OCI-LY7 (cell line): ENCODE measurements at regions not wholly inside any gene's neighbourhood (a gene's known extent, or its start where the extent isn't known, plus 50 kb on each side); places are given as distances from the start of the nearest gene placed in this dataset.

Source experiments
- BruUV-seq: library from RNA; stranded (reverse); fragments of 400-500 nt; replicated peaks from 2 replicates; lab custom pipeline; 2021; lab: Mats Ljungman, UMichigan
- CTCF ChIA-PET: fragments of 300-600 bp; sonication (Branson Sonifier 250); formaldehyde crosslinking; loops from one replicate; lab custom pipeline; 2022; ENCODE audit warnings: antibody characterized with exemption; ENCODE audit not compliant: unreplicated experiment; lab: Charles Lee
- POLR2A ChIA-PET: fragments of 300-600 bp; sonication (Branson Sonifier 250); formaldehyde crosslinking; loops from one replicate; lab custom pipeline; 2022; ENCODE audit warnings: antibody characterized with exemption; lab: Charles Lee
- DNase-seq: peaks from one replicate; pipeline ENCODE4 v3.0.0-alpha.2; 2015; ENCODE audit warnings: low spot score
- H2AFZ ChIP-seq: fragments of 200-600 bp; sonication (generic), shearing (Covaris generic); 2 replicates; pipeline ENCODE4 v1.6.1; 2014; ENCODE audit warnings: mild to moderate bottlenecking, antibody characterized with exemption, low read length, moderate library complexity
- H3K27ac ChIP-seq: fragments of 200-600 bp; sonication (generic); 2 replicates; pipeline ENCODE4 v1.5.1; 2014; ENCODE audit warnings: mixed run types, low read depth, mild to moderate bottlenecking, moderate library complexity, low read length, inconsistent platforms; ENCODE audit not compliant: poor library complexity, severe bottlenecking
- H3K36me3 ChIP-seq: fragments of 200-600 bp; sonication (generic); 2 replicates; pipeline ENCODE4 v1.6.1; 2014; ENCODE audit warnings: mild to moderate bottlenecking, antibody characterized with exemption, low read length, moderate library complexity, mixed read lengths; ENCODE audit not compliant: insufficient read depth
- H3K4me1 ChIP-seq: fragments of 200-600 bp; sonication (generic); 2 replicates; pipeline ENCODE4 v1.5.1; 2014; ENCODE audit warnings: mild to moderate bottlenecking, low read length; ENCODE audit not compliant: insufficient read depth, poor library complexity, severe bottlenecking
- H3K4me2 ChIP-seq: fragments of 200-600 bp; sonication (generic); 2 replicates; pipeline ENCODE4 v1.6.1; 2014; ENCODE audit warnings: mild to moderate bottlenecking, low read length
- H3K4me3 ChIP-seq: fragments of 200-600 bp; sonication (generic); 2 replicates; pipeline ENCODE4 v1.5.1; 2014; ENCODE audit warnings: mild to moderate bottlenecking, low read depth, low read length; ENCODE audit not compliant: poor library complexity, severe bottlenecking
- H3K79me2 ChIP-seq: fragments of 200-600 bp; sonication (generic); 2 replicates; pipeline ENCODE4 v1.6.1; 2016; ENCODE audit warnings: low read depth, mild to moderate bottlenecking, low read length, moderate library complexity, mixed read lengths; ENCODE audit not compliant: insufficient read depth
- H3K9me2 ChIP-seq: fragments of 200-600 bp; sonication (generic); 2 replicates; pipeline ENCODE4 v1.6.1; 2016; ENCODE audit warnings: mild to moderate bottlenecking, low read length, mixed read lengths; ENCODE audit not compliant: insufficient read depth
- H3K9me3 ChIP-seq: fragments of 200-600 bp; sonication (generic); 2 replicates; pipeline ENCODE4 v1.6.1; 2014; ENCODE audit warnings: mild to moderate bottlenecking, mixed run types, low read length, mixed read lengths
- H4K20me1 ChIP-seq: fragments of 200-600 bp; sonication (generic); 2 replicates; pipeline ENCODE4 v1.6.1; 2014; ENCODE audit warnings: mild to moderate bottlenecking, antibody characterized with exemption, low read length, moderate library complexity, mixed read lengths; ENCODE audit not compliant: insufficient read depth
- CTCF ChIP-seq: fragments of 200-600 bp; sonication (generic); conservative IDR thresholded peaks from 2 replicates; pipeline ENCODE4 v1.5.1; 2014; ENCODE audit warnings: mild to moderate bottlenecking, antibody characterized with exemption, low read length, moderate library complexity, mixed read lengths
- EZH2phosphoT487 ChIP-seq: fragments of 200-600 bp; sonication (generic); IDR thresholded peaks from 2 replicates; pipeline ENCODE4 v1.6.1; 2018; ENCODE audit warnings: low read depth, borderline replicate concordance, mild to moderate bottlenecking, mixed run types, antibody characterized with exemption, low read length, moderate library complexity, mixed read lengths
- intact Hi-C: fragments of 100-400 bp; cut with micrococcal nuclease; formaldehyde crosslinking; loops from one replicate; pipeline ENCODE4 v1.10.0; 2022; ENCODE audit not compliant: unreplicated experiment

- H3K9me3 ChIP-seq: no peaks in the 10 kb centered on the region
- no peak overlapping the region for H3K4me2 ChIP-seq
- intact Hi-C loops: no loop called here
- H3K9me2 ChIP-seq: no peaks in the 10 kb centered on the region
- no peak for DNase-seq
- no TSS peak for BruUV-seq
- H4K20me1 ChIP-seq: no peaks in the 10 kb centered on the region
- ChIA-PET CTCF (no interaction called here), POLR2A (no interaction called here)
- H3K79me2 ChIP-seq: no peaks in the 10 kb centered on the region
- TF ChIP-seq EZH2phosphoT487 (no peak), CTCF (no peak)
- H3K4me1 ChIP-seq: no peaks in the 10 kb centered on the region
- H3K4me3 ChIP-seq: no peak overlapping the region
- H3K27ac ChIP-seq: no peak overlapping the region
- H2AFZ ChIP-seq: no peak overlapping the region
- no peaks in the 10 kb centered on the region for H3K36me3 ChIP-seq
These were observed 239.5 kb upstream of the HAND2 start for GRCh38 chr4:173769568-173769967.

GRCh38 chr4:173767650-173768049, 237.6 kb upstream of the HAND2 start:
- Histone ChIP-seq H3K4me1 (no peaks in the 10 kb centered on the region), H4K20me1 (no peaks in the 10 kb centered on the region)

GRCh38 chr4:173766171-173766600, 236.2 kb upstream of the HAND2 start:
- no peak overlapping the region for H2AFZ ChIP-seq
- H3K9me2 ChIP-seq: no peaks in the 10 kb centered on the region
- no peak for TF ChIP-seq CTCF
- TF ChIP-seq EZH2phosphoT487: no peak
- no peak overlapping the region for H3K4me2 ChIP-seq
- H3K9me3 ChIP-seq: no peaks in the 10 kb centered on the region
- no peaks in the 10 kb centered on the region for H3K4me1 ChIP-seq
- no peak for DNase-seq
- H3K4me3 ChIP-seq: no peak overlapping the region
- H3K27ac ChIP-seq: no peak overlapping the region
- intact Hi-C loops: no loop called here
- H3K36me3 ChIP-seq: no peaks in the 10 kb centered on the region
- POLR2A ChIA-PET: interaction anchor here (0.7 kb wide), 1 partner anchor 54 kb away, joined by 5 read pairs; no protein-coding TSS in a partner anchor
- no TSS peak for BruUV-seq
- H4K20me1 ChIP-seq: no peaks in the 10 kb centered on the region
- no peaks in the 10 kb centered on the region for H3K79me2 ChIP-seq
- CTCF ChIA-PET: no interaction called here

More at GRCh38 chr4:173767650-173768049, 237.6 kb upstream of the HAND2 start:
- intact Hi-C loops: no loop called here
- H3K79me2 ChIP-seq: no peaks in the 10 kb centered on the region
- no peaks in the 10 kb centered on the region for H3K9me3 ChIP-seq
- no peaks in the 10 kb centered on the region for H3K9me2 ChIP-seq
- POLR2A ChIA-PET: no interaction called here
- no peaks in the 10 kb centered on the region for H3K36me3 ChIP-seq
- no peak overlapping the region for H3K4me2 ChIP-seq
- no peak for TF ChIP-seq EZH2phosphoT487
- no peak for TF ChIP-seq CTCF
- no TSS peak for BruUV-seq
- no peak for DNase-seq
- no peak overlapping the region for H3K27ac ChIP-seq
- no peak overlapping the region for H3K4me3 ChIP-seq
- H2AFZ ChIP-seq: no peak overlapping the region
- CTCF ChIA-PET: no interaction called here
